OCI-LY7 (cell line): ENCODE measurements at regions not wholly inside any gene's neighbourhood (a gene's known extent, or its start where the extent isn't known, plus 50 kb on each side); places are given as distances from the start of the nearest gene placed in this dataset.

Experiments
- BruUV-seq: library from RNA; stranded (reverse); fragments of 400-500 nt; replicated peaks from 2 replicates; lab custom pipeline; 2021; lab: Mats Ljungman, UMichigan
- CTCF ChIA-PET: fragments of 300-600 bp; sonication (Branson Sonifier 250); formaldehyde crosslinking; loops from one replicate; lab custom pipeline; 2022; ENCODE audit warnings: antibody characterized with exemption; ENCODE audit not compliant: unreplicated experiment; lab: Charles Lee
- POLR2A ChIA-PET: fragments of 300-600 bp; sonication (Branson Sonifier 250); formaldehyde crosslinking; loops from one replicate; lab custom pipeline; 2022; ENCODE audit warnings: antibody characterized with exemption; lab: Charles Lee
- DNase-seq: peaks from one replicate; pipeline ENCODE4 v3.0.0-alpha.2; 2015; ENCODE audit warnings: low spot score
- H2AFZ ChIP-seq: fragments of 200-600 bp; sonication (generic), shearing (Covaris generic); 2 replicates; pipeline ENCODE4 v1.6.1; 2014; ENCODE audit warnings: mild to moderate bottlenecking, antibody characterized with exemption, low read length, moderate library complexity
- H3K27ac ChIP-seq: fragments of 200-600 bp; sonication (generic); 2 replicates; pipeline ENCODE4 v1.5.1; 2014; ENCODE audit warnings: mixed run types, low read depth, mild to moderate bottlenecking, moderate library complexity, low read length, inconsistent platforms; ENCODE audit not compliant: poor library complexity, severe bottlenecking
- H3K36me3 ChIP-seq: fragments of 200-600 bp; sonication (generic); 2 replicates; pipeline ENCODE4 v1.6.1; 2014; ENCODE audit warnings: mild to moderate bottlenecking, antibody characterized with exemption, low read length, moderate library complexity, mixed read lengths; ENCODE audit not compliant: insufficient read depth
- H3K4me1 ChIP-seq: fragments of 200-600 bp; sonication (generic); 2 replicates; pipeline ENCODE4 v1.5.1; 2014; ENCODE audit warnings: mild to moderate bottlenecking, low read length; ENCODE audit not compliant: insufficient read depth, poor library complexity, severe bottlenecking
- H3K4me2 ChIP-seq: fragments of 200-600 bp; sonication (generic); 2 replicates; pipeline ENCODE4 v1.6.1; 2014; ENCODE audit warnings: mild to moderate bottlenecking, low read length
- H3K4me3 ChIP-seq: fragments of 200-600 bp; sonication (generic); 2 replicates; pipeline ENCODE4 v1.5.1; 2014; ENCODE audit warnings: mild to moderate bottlenecking, low read depth, low read length; ENCODE audit not compliant: poor library complexity, severe bottlenecking
- H3K79me2 ChIP-seq: fragments of 200-600 bp; sonication (generic); 2 replicates; pipeline ENCODE4 v1.6.1; 2016; ENCODE audit warnings: low read depth, mild to moderate bottlenecking, low read length, moderate library complexity, mixed read lengths; ENCODE audit not compliant: insufficient read depth
- H3K9me2 ChIP-seq: fragments of 200-600 bp; sonication (generic); 2 replicates; pipeline ENCODE4 v1.6.1; 2016; ENCODE audit warnings: mild to moderate bottlenecking, low read length, mixed read lengths; ENCODE audit not compliant: insufficient read depth
- H3K9me3 ChIP-seq: fragments of 200-600 bp; sonication (generic); 2 replicates; pipeline ENCODE4 v1.6.1; 2014; ENCODE audit warnings: mild to moderate bottlenecking, mixed run types, low read length, mixed read lengths
- H4K20me1 ChIP-seq: fragments of 200-600 bp; sonication (generic); 2 replicates; pipeline ENCODE4 v1.6.1; 2014; ENCODE audit warnings: mild to moderate bottlenecking, antibody characterized with exemption, low read length, moderate library complexity, mixed read lengths; ENCODE audit not compliant: insufficient read depth
- CTCF ChIP-seq: fragments of 200-600 bp; sonication (generic); conservative IDR thresholded peaks from 2 replicates; pipeline ENCODE4 v1.5.1; 2014; ENCODE audit warnings: mild to moderate bottlenecking, antibody characterized with exemption, low read length, moderate library complexity, mixed read lengths
- EZH2phosphoT487 ChIP-seq: fragments of 200-600 bp; sonication (generic); IDR thresholded peaks from 2 replicates; pipeline ENCODE4 v1.6.1; 2018; ENCODE audit warnings: low read depth, borderline replicate concordance, mild to moderate bottlenecking, mixed run types, antibody characterized with exemption, low read length, moderate library complexity, mixed read lengths
- intact Hi-C: fragments of 100-400 bp; cut with micrococcal nuclease; formaldehyde crosslinking; loops from one replicate; pipeline ENCODE4 v1.10.0; 2022; ENCODE audit not compliant: unreplicated experiment

DNA sequence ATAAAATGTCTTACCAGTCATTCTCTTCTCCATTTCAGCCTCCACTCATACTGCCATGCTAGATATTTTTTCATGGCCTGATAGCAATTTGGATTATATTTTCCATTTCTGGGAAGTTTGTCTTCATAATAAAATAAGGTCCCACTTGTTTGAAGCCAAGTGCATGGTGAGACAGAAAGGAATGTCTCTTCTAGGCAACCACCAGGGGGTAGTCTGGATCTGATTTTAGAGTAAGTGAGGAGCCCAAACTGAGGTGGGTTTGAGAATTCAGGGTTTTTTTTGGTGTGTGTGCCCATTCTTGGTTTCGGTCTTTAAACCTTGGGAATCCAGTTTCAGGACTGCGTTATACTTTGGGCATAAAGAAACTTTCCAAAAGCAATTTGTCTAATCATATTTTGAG is 315.5 kb downstream of the RPRM start:
- no TSS peak for BruUV-seq

GRCh38 chr2:153156743-153157142 is 321.8 kb downstream of the RPRM start:
- no peak overlapping the region for H3K4me3 ChIP-seq
- BruUV-seq: no TSS peak
- CTCF ChIA-PET: no interaction called here

More for the DNA sequence above, 315.5 kb downstream of the RPRM start:
- no peaks in the 10 kb centered on the region for H3K4me1 ChIP-seq
- H3K79me2 ChIP-seq: no peaks in the 10 kb centered on the region
- DNase-seq: peak; percentile 15
- H3K9me2 ChIP-seq: no peaks in the 10 kb centered on the region
- intact Hi-C loops: loop anchor here (5.0 kb wide), 1 partner anchor 354 kb away; no protein-coding TSS in a partner anchor
- POLR2A ChIA-PET: no interaction called here
- CTCF ChIA-PET: no interaction called here
- no peaks in the 10 kb centered on the region for H4K20me1 ChIP-seq
- no peak overlapping the region for H3K4me3 ChIP-seq
- no peak overlapping the region for H3K4me2 ChIP-seq
- no peaks in the 10 kb centered on the region for H3K36me3 ChIP-seq
- H2AFZ ChIP-seq: no peak overlapping the region
- H3K9me3 ChIP-seq: no peaks in the 10 kb centered on the region
- H3K27ac ChIP-seq: no peak overlapping the region
- TF ChIP-seq EZH2phosphoT487: no peak
- peak; percentile 69 for TF ChIP-seq CTCF

More at GRCh38 chr2:153156743-153157142, 321.8 kb downstream of the RPRM start:
- Histone ChIP-seq H4K20me1 (no peaks in the 10 kb centered on the region), H3K4me1 (no peaks in the 10 kb centered on the region), H3K36me3 (no peaks in the 10 kb centered on the region), H3K27ac (no peak overlapping the region), H3K79me2 (no peaks in the 10 kb centered on the region), H3K9me2 (no peaks in the 10 kb centered on the region), H2AFZ (no peak overlapping the region), H3K9me3 (no peaks in the 10 kb centered on the region), H3K4me2 (no peak overlapping the region)
- POLR2A ChIA-PET: interaction anchor here (0.5 kb wide), 1 partner anchor 845 kb away, joined by 5 read pairs; no protein-coding TSS in a partner anchor
- TF ChIP-seq EZH2phosphoT487: no peak
- no peak for TF ChIP-seq CTCF
- intact Hi-C loops: no loop called here
- DNase-seq: no peak
